GM23338 (cell line): ENCODE measurements at regions not wholly inside any gene's neighbourhood (a gene's known extent, or its start where the extent isn't known, plus 50 kb on each side); places are given as distances from the start of the nearest gene placed in this dataset.

ENCODE experiments used
- ATAC-seq: fragments of 200-7000 bp; cut with Tn5 transposase; 3 replicates; pipeline ENCODE4 v1.9.1; 2020
- DNase-seq: peaks from one replicate; pipeline ENCODE4 v3.0.0-alpha.2; 2015; ENCODE audit warnings: low spot score
- H2AFZ ChIP-seq: fragments of 200-600 bp; sonication (generic); 2 replicates; pipeline ENCODE4 v1.8.0; 2016; ENCODE audit warnings: antibody characterized with exemption, mild to moderate bottlenecking, moderate library complexity
- H3F3A ChIP-seq: fragments of 200-600 bp; sonication (generic); replicated peaks from 2 replicates; pipeline ENCODE4 v1.8.0; 2017; ENCODE audit warnings: antibody characterized with exemption, mixed run types, low read depth
- H3K27ac ChIP-seq: fragments of 200-600 bp; sonication (generic); 2 replicates; pipeline ENCODE4 v1.6.1; 2016; ENCODE audit warnings: low read depth
- H3K27me3 ChIP-seq: fragments of 200-600 bp; sonication (generic); 2 replicates; pipeline ENCODE4 v1.8.0; 2016; ENCODE audit warnings: mild to moderate bottlenecking, mixed run types, moderate library complexity; ENCODE audit not compliant: insufficient read depth
- H3K36me3 ChIP-seq: fragments of 200-600 bp; sonication (generic); 2 replicates; pipeline ENCODE4 v1.8.0; 2016; ENCODE audit warnings: mild to moderate bottlenecking; ENCODE audit not compliant: insufficient read depth
- H3K4me1 ChIP-seq: fragments of 200-600 bp; sonication (generic); 2 replicates; pipeline ENCODE4 v1.8.0; 2016; ENCODE audit warnings: mild to moderate bottlenecking, moderate library complexity; ENCODE audit not compliant: insufficient read depth
- H3K4me2 ChIP-seq: fragments of 200-600 bp; sonication (generic); 2 replicates; pipeline ENCODE4 v1.7.1; 2017; ENCODE audit warnings: mixed run types
- H3K4me3 ChIP-seq: fragments of 200-600 bp; sonication (generic); 2 replicates; pipeline ENCODE4 v1.6.1; 2016; ENCODE audit warnings: mixed run types
- H3K79me2 ChIP-seq: fragments of 200-600 bp; sonication (generic); replicated peaks from 2 replicates; pipeline ENCODE4 v1.8.0; 2017; ENCODE audit warnings: mild to moderate bottlenecking; ENCODE audit not compliant: insufficient read depth
- H3K9me2 ChIP-seq: fragments of 200-600 bp; sonication (generic); 2 replicates; pipeline ENCODE4 v1.8.0; 2017; ENCODE audit not compliant: insufficient read depth
- H4K20me1 ChIP-seq: fragments of 200-600 bp; sonication (generic); replicated peaks from 2 replicates; pipeline ENCODE4 v1.8.0; 2017; ENCODE audit warnings: mild to moderate bottlenecking; ENCODE audit not compliant: insufficient read depth
- H3K27ac Mint-ChIP-seq: 2 replicates; pipeline ENCODE4 v1.8.0; 2020; ENCODE audit warnings: inconsistent platforms, mild to moderate bottlenecking, moderate library complexity, mixed read lengths
- H3K27me3 Mint-ChIP-seq: 3 replicates; pipeline ENCODE4 v1.8.0; 2022; ENCODE audit warnings: low read depth, mild to moderate bottlenecking, moderate library complexity, mixed read lengths, inconsistent platforms; ENCODE audit not compliant: insufficient read depth, poor library complexity
- H3K36me3 Mint-ChIP-seq: 3 replicates; pipeline ENCODE4 v1.8.0; 2021; ENCODE audit warnings: low read depth, mild to moderate bottlenecking, inconsistent platforms, moderate library complexity, mixed read lengths
- H3K4me1 Mint-ChIP-seq: 3 replicates; pipeline ENCODE4 v1.8.0; 2020; ENCODE audit warnings: mild to moderate bottlenecking, inconsistent platforms, mixed read lengths
- H3K4me3 Mint-ChIP-seq: 3 replicates; pipeline ENCODE4 v1.8.0; 2021; ENCODE audit warnings: moderate library complexity, mild to moderate bottlenecking, inconsistent platforms, mixed read lengths
- H3K9me3 Mint-ChIP-seq: 3 replicates; pipeline ENCODE4 v1.8.0; 2020; ENCODE audit warnings: moderate library complexity, mild to moderate bottlenecking, inconsistent platforms, mixed read lengths
- CREB1 ChIP-seq: fragments of 250-450 bp; sonication (Bioruptor Pico); IDR thresholded peaks from 2 replicates; pipeline ENCODE4 v1.5.0; 2020; ENCODE audit warnings: low read depth, mild to moderate bottlenecking, moderate library complexity
- EZH2 ChIP-seq: fragments of 200-600 bp; sonication (generic); IDR thresholded peaks from one replicate; pipeline ENCODE4 v1.8.0; 2017; ENCODE audit warnings: antibody characterized with exemption, mild to moderate bottlenecking, low read depth; ENCODE audit not compliant: unreplicated experiment
- JUNB ChIP-seq: IDR thresholded peaks from one replicate; pipeline ENCODE4 v1.6.1; 2016; ENCODE audit warnings: antibody characterized with exemption; ENCODE audit not compliant: unreplicated experiment
- POLR2AphosphoS5 ChIP-seq: IDR thresholded peaks from 2 replicates; pipeline ENCODE4 v1.6.1; 2016; ENCODE audit warnings: antibody characterized with exemption, low read depth
- ZNF331 ChIP-seq: fragments of 250-450 bp; sonication (Bioruptor Pico); IDR thresholded peaks from 2 replicates; pipeline ENCODE4 v1.5.0; 2020; ENCODE audit warnings: low read depth, mild to moderate bottlenecking, moderate library complexity
- TF ChIP-seq, protein P1 (sequence below), 2 experiments: fragments of 200-600 bp in 1 of 2; sonication (generic) in 1 of 2; conservative IDR thresholded peaks; 2 replicates each; pipeline versions ENCODE4 v1.5.1 to v1.6.1; 2016 to 2017; ENCODE audit warnings: antibody characterized with exemption in 2 of 2, low read depth in 2 of 2, mild to moderate bottlenecking in 2 of 2, moderate library complexity in 1 of 2
- TF ChIP-seq, protein P2 (sequence below): IDR thresholded peaks from one replicate; pipeline ENCODE4 v1.6.1; 2018; ENCODE audit warnings: antibody characterized with exemption; ENCODE audit not compliant: unreplicated experiment
- TF ChIP-seq, protein P3 (sequence below): fragments of 250-450 bp; sonication (Bioruptor Pico); IDR thresholded peaks from 2 replicates; pipeline ENCODE4 v1.5.0; 2020; ENCODE audit warnings: mild to moderate bottlenecking, moderate library complexity

DNA sequence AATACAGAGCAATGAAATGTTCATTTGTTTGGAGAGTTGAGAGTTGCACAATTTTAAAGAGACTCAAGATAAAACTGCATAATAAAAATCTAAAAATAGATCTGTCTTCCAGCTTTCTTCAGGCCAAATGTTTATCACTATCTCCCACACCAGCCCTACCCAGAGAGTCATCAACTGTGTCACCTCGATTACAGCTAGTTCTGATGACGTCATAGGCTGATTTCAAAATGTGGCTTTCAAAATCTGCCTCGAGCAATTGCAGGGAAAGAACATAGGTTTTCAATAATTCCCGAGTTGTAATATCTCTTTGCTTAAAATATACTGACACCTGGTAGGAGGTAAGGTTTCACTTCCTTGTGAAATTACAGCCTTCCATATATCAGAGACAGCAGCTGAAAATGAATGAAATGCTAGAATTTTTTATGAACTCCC, 677.6 kb upstream of the ID2 start (continued):
- TF ChIP-seq, protein P1, sequence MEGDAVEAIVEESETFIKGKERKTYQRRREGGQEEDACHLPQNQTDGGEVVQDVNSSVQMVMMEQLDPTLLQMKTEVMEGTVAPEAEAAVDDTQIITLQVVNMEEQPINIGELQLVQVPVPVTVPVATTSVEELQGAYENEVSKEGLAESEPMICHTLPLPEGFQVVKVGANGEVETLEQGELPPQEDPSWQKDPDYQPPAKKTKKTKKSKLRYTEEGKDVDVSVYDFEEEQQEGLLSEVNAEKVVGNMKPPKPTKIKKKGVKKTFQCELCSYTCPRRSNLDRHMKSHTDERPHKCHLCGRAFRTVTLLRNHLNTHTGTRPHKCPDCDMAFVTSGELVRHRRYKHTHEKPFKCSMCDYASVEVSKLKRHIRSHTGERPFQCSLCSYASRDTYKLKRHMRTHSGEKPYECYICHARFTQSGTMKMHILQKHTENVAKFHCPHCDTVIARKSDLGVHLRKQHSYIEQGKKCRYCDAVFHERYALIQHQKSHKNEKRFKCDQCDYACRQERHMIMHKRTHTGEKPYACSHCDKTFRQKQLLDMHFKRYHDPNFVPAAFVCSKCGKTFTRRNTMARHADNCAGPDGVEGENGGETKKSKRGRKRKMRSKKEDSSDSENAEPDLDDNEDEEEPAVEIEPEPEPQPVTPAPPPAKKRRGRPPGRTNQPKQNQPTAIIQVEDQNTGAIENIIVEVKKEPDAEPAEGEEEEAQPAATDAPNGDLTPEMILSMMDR (conservative IDR thresholded peaks at IDR 0.05; ENCODE audit: low read depth in 2 of 2): no peak
- TF ChIP-seq ZNF331 (CRISPR knock-in tag) (no peak), POLR2AphosphoS5 (no peak), JUNB (no peak), EZH2 (no peak)
- TF ChIP-seq, protein P2, sequence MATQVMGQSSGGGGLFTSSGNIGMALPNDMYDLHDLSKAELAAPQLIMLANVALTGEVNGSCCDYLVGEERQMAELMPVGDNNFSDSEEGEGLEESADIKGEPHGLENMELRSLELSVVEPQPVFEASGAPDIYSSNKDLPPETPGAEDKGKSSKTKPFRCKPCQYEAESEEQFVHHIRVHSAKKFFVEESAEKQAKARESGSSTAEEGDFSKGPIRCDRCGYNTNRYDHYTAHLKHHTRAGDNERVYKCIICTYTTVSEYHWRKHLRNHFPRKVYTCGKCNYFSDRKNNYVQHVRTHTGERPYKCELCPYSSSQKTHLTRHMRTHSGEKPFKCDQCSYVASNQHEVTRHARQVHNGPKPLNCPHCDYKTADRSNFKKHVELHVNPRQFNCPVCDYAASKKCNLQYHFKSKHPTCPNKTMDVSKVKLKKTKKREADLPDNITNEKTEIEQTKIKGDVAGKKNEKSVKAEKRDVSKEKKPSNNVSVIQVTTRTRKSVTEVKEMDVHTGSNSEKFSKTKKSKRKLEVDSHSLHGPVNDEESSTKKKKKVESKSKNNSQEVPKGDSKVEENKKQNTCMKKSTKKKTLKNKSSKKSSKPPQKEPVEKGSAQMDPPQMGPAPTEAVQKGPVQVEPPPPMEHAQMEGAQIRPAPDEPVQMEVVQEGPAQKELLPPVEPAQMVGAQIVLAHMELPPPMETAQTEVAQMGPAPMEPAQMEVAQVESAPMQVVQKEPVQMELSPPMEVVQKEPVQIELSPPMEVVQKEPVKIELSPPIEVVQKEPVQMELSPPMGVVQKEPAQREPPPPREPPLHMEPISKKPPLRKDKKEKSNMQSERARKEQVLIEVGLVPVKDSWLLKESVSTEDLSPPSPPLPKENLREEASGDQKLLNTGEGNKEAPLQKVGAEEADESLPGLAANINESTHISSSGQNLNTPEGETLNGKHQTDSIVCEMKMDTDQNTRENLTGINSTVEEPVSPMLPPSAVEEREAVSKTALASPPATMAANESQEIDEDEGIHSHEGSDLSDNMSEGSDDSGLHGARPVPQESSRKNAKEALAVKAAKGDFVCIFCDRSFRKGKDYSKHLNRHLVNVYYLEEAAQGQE: no peak

DNA sequence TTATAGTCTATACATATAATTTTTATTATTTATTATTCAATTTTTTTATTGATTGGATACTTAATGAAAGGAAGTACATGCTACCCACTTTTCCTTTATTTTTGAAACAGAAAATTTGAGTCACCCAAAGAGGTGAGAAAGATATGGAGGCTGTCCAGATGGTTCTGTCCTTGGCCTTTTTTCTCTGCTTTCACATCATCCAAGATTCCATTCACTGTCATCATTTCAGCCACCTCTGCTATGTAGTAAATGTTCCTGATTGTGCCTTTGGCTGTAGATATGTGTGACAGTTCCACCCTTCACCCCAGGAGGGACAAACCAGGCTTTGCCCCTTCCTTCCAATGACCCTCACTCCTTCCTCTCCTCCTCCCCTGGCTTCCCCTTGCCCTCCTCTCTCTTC, 675.7 kb upstream of the ID2 start:
- no peak for ATAC-seq
- TF ChIP-seq, protein P3, sequence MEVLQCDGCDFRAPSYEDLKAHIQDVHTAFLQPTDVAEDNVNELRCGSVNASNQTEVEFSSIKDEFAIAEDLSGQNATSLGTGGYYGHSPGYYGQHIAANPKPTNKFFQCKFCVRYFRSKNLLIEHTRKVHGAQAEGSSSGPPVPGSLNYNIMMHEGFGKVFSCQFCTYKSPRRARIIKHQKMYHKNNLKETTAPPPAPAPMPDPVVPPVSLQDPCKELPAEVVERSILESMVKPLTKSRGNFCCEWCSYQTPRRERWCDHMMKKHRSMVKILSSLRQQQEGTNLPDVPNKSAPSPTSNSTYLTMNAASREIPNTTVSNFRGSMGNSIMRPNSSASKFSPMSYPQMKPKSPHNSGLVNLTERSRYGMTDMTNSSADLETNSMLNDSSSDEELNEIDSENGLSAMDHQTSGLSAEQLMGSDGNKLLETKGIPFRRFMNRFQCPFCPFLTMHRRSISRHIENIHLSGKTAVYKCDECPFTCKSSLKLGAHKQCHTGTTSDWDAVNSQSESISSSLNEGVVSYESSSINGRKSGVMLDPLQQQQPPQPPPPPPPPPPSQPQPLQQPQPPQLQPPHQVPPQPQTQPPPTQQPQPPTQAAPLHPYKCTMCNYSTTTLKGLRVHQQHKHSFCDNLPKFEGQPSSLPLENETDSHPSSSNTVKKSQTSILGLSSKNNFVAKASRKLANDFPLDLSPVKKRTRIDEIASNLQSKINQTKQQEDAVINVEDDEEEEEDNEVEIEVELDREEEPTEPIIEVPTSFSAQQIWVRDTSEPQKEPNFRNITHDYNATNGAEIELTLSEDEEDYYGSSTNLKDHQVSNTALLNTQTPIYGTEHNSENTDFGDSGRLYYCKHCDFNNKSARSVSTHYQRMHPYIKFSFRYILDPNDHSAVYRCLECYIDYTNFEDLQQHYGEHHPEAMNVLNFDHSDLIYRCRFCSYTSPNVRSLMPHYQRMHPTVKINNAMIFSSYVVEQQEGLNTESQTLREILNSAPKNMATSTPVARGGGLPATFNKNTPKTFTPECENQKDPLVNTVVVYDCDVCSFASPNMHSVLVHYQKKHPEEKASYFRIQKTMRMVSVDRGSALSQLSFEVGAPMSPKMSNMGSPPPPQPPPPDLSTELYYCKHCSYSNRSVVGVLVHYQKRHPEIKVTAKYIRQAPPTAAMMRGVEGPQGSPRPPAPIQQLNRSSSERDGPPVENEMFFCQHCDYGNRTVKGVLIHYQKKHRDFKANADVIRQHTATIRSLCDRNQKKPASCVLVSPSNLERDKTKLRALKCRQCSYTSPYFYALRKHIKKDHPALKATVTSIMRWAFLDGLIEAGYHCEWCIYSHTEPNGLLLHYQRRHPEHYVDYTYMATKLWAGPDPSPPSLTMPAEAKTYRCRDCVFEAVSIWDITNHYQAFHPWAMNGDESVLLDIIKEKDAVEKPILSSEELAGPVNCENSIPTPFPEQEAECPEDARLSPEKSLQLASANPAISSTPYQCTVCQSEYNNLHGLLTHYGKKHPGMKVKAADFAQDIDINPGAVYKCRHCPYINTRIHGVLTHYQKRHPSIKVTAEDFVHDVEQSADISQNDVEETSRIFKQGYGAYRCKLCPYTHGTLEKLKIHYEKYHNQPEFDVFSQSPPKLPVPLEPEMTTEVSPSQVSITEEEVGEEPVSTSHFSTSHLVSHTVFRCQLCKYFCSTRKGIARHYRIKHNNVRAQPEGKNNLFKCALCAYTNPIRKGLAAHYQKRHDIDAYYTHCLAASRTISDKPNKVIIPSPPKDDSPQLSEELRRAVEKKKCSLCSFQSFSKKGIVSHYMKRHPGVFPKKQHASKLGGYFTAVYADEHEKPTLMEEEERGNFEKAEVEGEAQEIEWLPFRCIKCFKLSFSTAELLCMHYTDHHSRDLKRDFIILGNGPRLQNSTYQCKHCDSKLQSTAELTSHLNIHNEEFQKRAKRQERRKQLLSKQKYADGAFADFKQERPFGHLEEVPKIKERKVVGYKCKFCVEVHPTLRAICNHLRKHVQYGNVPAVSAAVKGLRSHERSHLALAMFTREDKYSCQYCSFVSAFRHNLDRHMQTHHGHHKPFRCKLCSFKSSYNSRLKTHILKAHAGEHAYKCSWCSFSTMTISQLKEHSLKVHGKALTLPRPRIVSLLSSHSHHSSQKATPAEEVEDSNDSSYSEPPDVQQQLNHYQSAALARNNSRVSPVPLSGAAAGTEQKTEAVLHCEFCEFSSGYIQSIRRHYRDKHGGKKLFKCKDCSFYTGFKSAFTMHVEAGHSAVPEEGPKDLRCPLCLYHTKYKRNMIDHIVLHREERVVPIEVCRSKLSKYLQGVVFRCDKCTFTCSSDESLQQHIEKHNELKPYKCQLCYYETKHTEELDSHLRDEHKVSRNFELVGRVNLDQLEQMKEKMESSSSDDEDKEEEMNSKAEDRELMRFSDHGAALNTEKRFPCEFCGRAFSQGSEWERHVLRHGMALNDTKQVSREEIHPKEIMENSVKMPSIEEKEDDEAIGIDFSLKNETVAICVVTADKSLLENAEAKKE: no peak
- TF ChIP-seq POLR2AphosphoS5 (no peak), CREB1 (CRISPR knock-in tag) (no peak)
- TF ChIP-seq, protein P2: no peak

More for the DNA sequence above, 675.7 kb upstream of the ID2 start:
- Histone ChIP-seq H2AFZ (0 out of 2 replicates have a peak overlapping the region, but pooled peaks have one; percentile 63), H4K20me1 (no peaks in the 10 kb centered on the region), H3K79me2 (no peaks in the 10 kb centered on the region), H3K4me3 (no peak overlapping the region), H3K4me2 (no peak overlapping the region), H3F3A (no peaks in the 10 kb centered on the region), H3K4me1 (peaks cover 3% of the 10 kb centered on the region; the same call in 1 of the 2 replicates), H3K27me3 (no peaks in the 10 kb centered on the region), H3K27ac (no peak overlapping the region), H3K9me2 (peaks cover 29% of the 10 kb centered on the region), H3K36me3 (no peaks in the 10 kb centered on the region)
- no peaks in the 10 kb centered on the region; the same call in 1 of the 3 replicates for H3K4me1 Mint-ChIP-seq
- H3K27ac Mint-ChIP-seq: no peak overlapping the region
- H3K36me3 Mint-ChIP-seq: no peaks in the 10 kb centered on the region; the same call in 2 of the 3 replicates
- no peaks in the 10 kb centered on the region for H3K27me3 Mint-ChIP-seq
- no peak overlapping the region for H3K4me3 Mint-ChIP-seq
- H3K9me3 Mint-ChIP-seq: no peaks in the 10 kb centered on the region
- no peak for DNase-seq
